ENCODE measurements at regions not wholly inside any gene's neighbourhood (a gene's known extent, or its start where the extent isn't known, plus 50 kb on each side); places are given as distances from the start of the nearest gene placed in this dataset.

- H3K9me3 ChIP-seq (ENCODE audit: control insufficient read depth, insufficient read depth, low read length): no peaks in the 10 kb centered on the region
- H3K27ac ChIP-seq (ENCODE audit: low read depth, low read length): no peak overlapping the region
These were observed 60.3 kb downstream of the EOMES start for GRCh38 chr3:27661797-27662196.

GRCh38 chr3:27659279-27660021, 62.7 kb downstream of the EOMES start:
- Histone ChIP-seq H3K27ac (ENCODE audit: low read depth, low read length) (no peak overlapping the region), H3K9me3 (ENCODE audit: control insufficient read depth, insufficient read depth, low read length) (no peaks in the 10 kb centered on the region), H3K4me1 (ENCODE audit: control insufficient read depth, insufficient read depth, low read length) (no peaks in the 10 kb centered on the region), H3K4me3 (ENCODE audit: low read depth, low read length) (no peak overlapping the region), H3K27me3 (ENCODE audit: control insufficient read depth, insufficient read depth, low read length) (no peaks in the 10 kb centered on the region), H3K36me3 (ENCODE audit: control insufficient read depth, insufficient read depth, low read length) (no peaks in the 10 kb centered on the region)
- DNase-seq (ENCODE audit: low read depth in 4 of 6, low spot score in 6 of 6): peak in 1 of 6 donors; percentile 13
- 80% methylated on average over 1 of the region's 3 CpGs for WGBS (ENCODE audit: insufficient coverage)

More at GRCh38 chr3:27661797-27662196, 60.3 kb downstream of the EOMES start:
- Histone ChIP-seq H3K4me3 (ENCODE audit: low read depth, low read length) (no peak overlapping the region), H3K27me3 (ENCODE audit: control insufficient read depth, insufficient read depth, low read length) (no peaks in the 10 kb centered on the region), H3K36me3 (ENCODE audit: control insufficient read depth, insufficient read depth, low read length) (no peaks in the 10 kb centered on the region), H3K4me1 (ENCODE audit: control insufficient read depth, insufficient read depth, low read length) (peaks cover 5% of the 10 kb centered on the region)
- no peak for DNase-seq (ENCODE audit: low read depth in 4 of 6, low spot score in 6 of 6)
- no CpG with 5 or more reads among the region's 3 CpGs for WGBS (ENCODE audit: insufficient coverage)

- no peak overlapping the region for H3K27ac ChIP-seq (ENCODE audit: low read depth, low read length)
- H3K36me3 ChIP-seq (ENCODE audit: control insufficient read depth, insufficient read depth, low read length): no peaks in the 10 kb centered on the region
- no peaks in the 10 kb centered on the region for H3K27me3 ChIP-seq (ENCODE audit: control insufficient read depth, insufficient read depth, low read length)
- H3K9me3 ChIP-seq (ENCODE audit: control insufficient read depth, insufficient read depth, low read length): no peaks in the 10 kb centered on the region
- DNase-seq (ENCODE audit: low read depth in 4 of 6, low spot score in 6 of 6): no peak
- no CpG with 5 or more reads among the region's 1 CpG for WGBS (ENCODE audit: insufficient coverage)
- H3K4me3 ChIP-seq (ENCODE audit: low read depth, low read length): no peak overlapping the region
- no peaks in the 10 kb centered on the region for H3K4me1 ChIP-seq (ENCODE audit: control insufficient read depth, insufficient read depth, low read length)
These were observed 63.4 kb downstream of the EOMES start for GRCh38 chr3:27658741-27659140.

GRCh38 chr3:27657871-27658270, 64.3 kb downstream of the EOMES start:
- no peak overlapping the region for H3K4me3 ChIP-seq (ENCODE audit: low read depth, low read length)
- WGBS (ENCODE audit: insufficient coverage): no CpG with 5 or more reads among the region's 2 CpGs
- H3K36me3 ChIP-seq (ENCODE audit: control insufficient read depth, insufficient read depth, low read length): no peaks in the 10 kb centered on the region
- H3K27ac ChIP-seq (ENCODE audit: low read depth, low read length): no peak overlapping the region
- no peaks in the 10 kb centered on the region for H3K27me3 ChIP-seq (ENCODE audit: control insufficient read depth, insufficient read depth, low read length)
- no peaks in the 10 kb centered on the region for H3K9me3 ChIP-seq (ENCODE audit: control insufficient read depth, insufficient read depth, low read length)
- no peak for DNase-seq (ENCODE audit: low read depth in 4 of 6, low spot score in 6 of 6)
- no peaks in the 10 kb centered on the region for H3K4me1 ChIP-seq (ENCODE audit: control insufficient read depth, insufficient read depth, low read length)

- DNase-seq (ENCODE audit: low read depth in 4 of 6, low spot score in 6 of 6): no peak
- Histone ChIP-seq H3K9me3 (ENCODE audit: control insufficient read depth, insufficient read depth, low read length) (no peaks in the 10 kb centered on the region), H3K36me3 (ENCODE audit: control insufficient read depth, insufficient read depth, low read length) (no peaks in the 10 kb centered on the region), H3K27ac (ENCODE audit: low read depth, low read length) (no peak overlapping the region), H3K4me1 (ENCODE audit: control insufficient read depth, insufficient read depth, low read length) (no peaks in the 10 kb centered on the region), H3K4me3 (ENCODE audit: low read depth, low read length) (no peak overlapping the region), H3K27me3 (ENCODE audit: control insufficient read depth, insufficient read depth, low read length) (no peaks in the 10 kb centered on the region)
- WGBS (ENCODE audit: insufficient coverage): 80% methylated on average over 4 of the region's 4 CpGs
These were observed 64.7 kb downstream of the EOMES start for GRCh38 chr3:27657404-27657803.

- no peaks in the 10 kb centered on the region for H3K36me3 ChIP-seq (ENCODE audit: control insufficient read depth, insufficient read depth, low read length)
- no CpG with 5 or more reads among the region's 1 CpG for WGBS (ENCODE audit: insufficient coverage)
- H3K27ac ChIP-seq (ENCODE audit: low read depth, low read length): no peak overlapping the region
- no peaks in the 10 kb centered on the region for H3K27me3 ChIP-seq (ENCODE audit: control insufficient read depth, insufficient read depth, low read length)
- no peaks in the 10 kb centered on the region for H3K9me3 ChIP-seq (ENCODE audit: control insufficient read depth, insufficient read depth, low read length)
- no peaks in the 10 kb centered on the region for H3K4me1 ChIP-seq (ENCODE audit: control insufficient read depth, insufficient read depth, low read length)
- no peak overlapping the region for H3K4me3 ChIP-seq (ENCODE audit: low read depth, low read length)
- DNase-seq (ENCODE audit: low read depth in 4 of 6, low spot score in 6 of 6): no peak
These were observed 65.3 kb downstream of the EOMES start for GRCh38 chr3:27656790-27657189.

GRCh38 chr3:27655547-27655946, 66.6 kb downstream of the EOMES start:
- Histone ChIP-seq H3K27me3 (ENCODE audit: control insufficient read depth, insufficient read depth, low read length) (no peaks in the 10 kb centered on the region), H3K4me3 (ENCODE audit: low read depth, low read length) (no peak overlapping the region), H3K27ac (ENCODE audit: low read depth, low read length) (no peak overlapping the region), H3K4me1 (ENCODE audit: control insufficient read depth, insufficient read depth, low read length) (no peaks in the 10 kb centered on the region), H3K9me3 (ENCODE audit: control insufficient read depth, insufficient read depth, low read length) (no peaks in the 10 kb centered on the region), H3K36me3 (ENCODE audit: control insufficient read depth, insufficient read depth, low read length) (no peaks in the 10 kb centered on the region)
- WGBS (ENCODE audit: insufficient coverage): 100% methylated on average over 3 of the region's 5 CpGs
- no peak for DNase-seq (ENCODE audit: low read depth in 4 of 6, low spot score in 6 of 6)

GRCh38 chr3:27653803-27654558, 68.1 kb downstream of the EOMES start:
- no peaks in the 10 kb centered on the region for H3K4me1 ChIP-seq (ENCODE audit: control insufficient read depth, insufficient read depth, low read length)
- no peaks in the 10 kb centered on the region for H3K27me3 ChIP-seq (ENCODE audit: control insufficient read depth, insufficient read depth, low read length)
- no peaks in the 10 kb centered on the region for H3K9me3 ChIP-seq (ENCODE audit: control insufficient read depth, insufficient read depth, low read length)
- no peaks in the 10 kb centered on the region for H3K36me3 ChIP-seq (ENCODE audit: control insufficient read depth, insufficient read depth, low read length)
- WGBS (ENCODE audit: insufficient coverage): no CpG with 5 or more reads among the region's 3 CpGs
- H3K27ac ChIP-seq (ENCODE audit: low read depth, low read length): no peak overlapping the region
- no peak for DNase-seq (ENCODE audit: low read depth in 4 of 6, low spot score in 6 of 6)
- H3K4me3 ChIP-seq (ENCODE audit: low read depth, low read length): no peak overlapping the region

- H3K27me3 ChIP-seq (ENCODE audit: control insufficient read depth, insufficient read depth, low read length): no peaks in the 10 kb centered on the region
These were observed 72.8 kb downstream of the EOMES start for GRCh38 chr3:27649277-27649676.

GRCh38 chr3:27646896-27647295, 75.2 kb downstream of the EOMES start:
- Histone ChIP-seq H3K36me3 (ENCODE audit: control insufficient read depth, insufficient read depth, low read length) (no peaks in the 10 kb centered on the region), H3K4me3 (ENCODE audit: low read depth, low read length) (no peak overlapping the region), H3K9me3 (ENCODE audit: control insufficient read depth, insufficient read depth, low read length) (no peaks in the 10 kb centered on the region), H3K27me3 (ENCODE audit: control insufficient read depth, insufficient read depth, low read length) (no peaks in the 10 kb centered on the region), H3K27ac (ENCODE audit: low read depth, low read length) (no peak overlapping the region), H3K4me1 (ENCODE audit: control insufficient read depth, insufficient read depth, low read length) (no peaks in the 10 kb centered on the region)
- DNase-seq (ENCODE audit: low read depth in 4 of 6, low spot score in 6 of 6): no peak

More at GRCh38 chr3:27649277-27649676, 72.8 kb downstream of the EOMES start:
- no peaks in the 10 kb centered on the region for H3K36me3 ChIP-seq (ENCODE audit: control insufficient read depth, insufficient read depth, low read length)
- no peak overlapping the region for H3K27ac ChIP-seq (ENCODE audit: low read depth, low read length)
- H3K4me3 ChIP-seq (ENCODE audit: low read depth, low read length): no peak overlapping the region
- no peaks in the 10 kb centered on the region for H3K9me3 ChIP-seq (ENCODE audit: control insufficient read depth, insufficient read depth, low read length)
- WGBS (ENCODE audit: insufficient coverage): 71% methylated on average over 1 of the region's 4 CpGs
- no peaks in the 10 kb centered on the region for H3K4me1 ChIP-seq (ENCODE audit: control insufficient read depth, insufficient read depth, low read length)
- DNase-seq (ENCODE audit: low read depth in 4 of 6, low spot score in 6 of 6): no peak

All from spinal cord (tissue), 9 donors.